GM23338 (cell line): ENCODE measurements at regions not wholly inside any gene's neighbourhood (a gene's known extent, or its start where the extent isn't known, plus 50 kb on each side); places are given as distances from the start of the nearest gene placed in this dataset.

Experiments
- ATAC-seq: fragments of 200-7000 bp; cut with Tn5 transposase; 3 replicates; pipeline ENCODE4 v1.9.1; 2020
- DNase-seq: peaks from one replicate; pipeline ENCODE4 v3.0.0-alpha.2; 2015; ENCODE audit warnings: low spot score
- H2AFZ ChIP-seq: fragments of 200-600 bp; sonication (generic); 2 replicates; pipeline ENCODE4 v1.8.0; 2016; ENCODE audit warnings: antibody characterized with exemption, mild to moderate bottlenecking, moderate library complexity
- H3F3A ChIP-seq: fragments of 200-600 bp; sonication (generic); replicated peaks from 2 replicates; pipeline ENCODE4 v1.8.0; 2017; ENCODE audit warnings: antibody characterized with exemption, mixed run types, low read depth
- H3K27ac ChIP-seq: fragments of 200-600 bp; sonication (generic); 2 replicates; pipeline ENCODE4 v1.6.1; 2016; ENCODE audit warnings: low read depth
- H3K27me3 ChIP-seq: fragments of 200-600 bp; sonication (generic); 2 replicates; pipeline ENCODE4 v1.8.0; 2016; ENCODE audit warnings: mild to moderate bottlenecking, mixed run types, moderate library complexity; ENCODE audit not compliant: insufficient read depth
- H3K36me3 ChIP-seq: fragments of 200-600 bp; sonication (generic); 2 replicates; pipeline ENCODE4 v1.8.0; 2016; ENCODE audit warnings: mild to moderate bottlenecking; ENCODE audit not compliant: insufficient read depth
- H3K4me1 ChIP-seq: fragments of 200-600 bp; sonication (generic); 2 replicates; pipeline ENCODE4 v1.8.0; 2016; ENCODE audit warnings: mild to moderate bottlenecking, moderate library complexity; ENCODE audit not compliant: insufficient read depth
- H3K4me2 ChIP-seq: fragments of 200-600 bp; sonication (generic); 2 replicates; pipeline ENCODE4 v1.7.1; 2017; ENCODE audit warnings: mixed run types
- H3K4me3 ChIP-seq: fragments of 200-600 bp; sonication (generic); 2 replicates; pipeline ENCODE4 v1.6.1; 2016; ENCODE audit warnings: mixed run types
- H3K79me2 ChIP-seq: fragments of 200-600 bp; sonication (generic); replicated peaks from 2 replicates; pipeline ENCODE4 v1.8.0; 2017; ENCODE audit warnings: mild to moderate bottlenecking; ENCODE audit not compliant: insufficient read depth
- H3K9me2 ChIP-seq: fragments of 200-600 bp; sonication (generic); 2 replicates; pipeline ENCODE4 v1.8.0; 2017; ENCODE audit not compliant: insufficient read depth
- H4K20me1 ChIP-seq: fragments of 200-600 bp; sonication (generic); replicated peaks from 2 replicates; pipeline ENCODE4 v1.8.0; 2017; ENCODE audit warnings: mild to moderate bottlenecking; ENCODE audit not compliant: insufficient read depth
- H3K27ac Mint-ChIP-seq: 2 replicates; pipeline ENCODE4 v1.8.0; 2020; ENCODE audit warnings: inconsistent platforms, mild to moderate bottlenecking, moderate library complexity, mixed read lengths
- H3K27me3 Mint-ChIP-seq: 3 replicates; pipeline ENCODE4 v1.8.0; 2022; ENCODE audit warnings: low read depth, mild to moderate bottlenecking, moderate library complexity, mixed read lengths, inconsistent platforms; ENCODE audit not compliant: insufficient read depth, poor library complexity
- H3K36me3 Mint-ChIP-seq: 3 replicates; pipeline ENCODE4 v1.8.0; 2021; ENCODE audit warnings: low read depth, mild to moderate bottlenecking, inconsistent platforms, moderate library complexity, mixed read lengths
- H3K4me1 Mint-ChIP-seq: 3 replicates; pipeline ENCODE4 v1.8.0; 2020; ENCODE audit warnings: mild to moderate bottlenecking, inconsistent platforms, mixed read lengths
- H3K4me3 Mint-ChIP-seq: 3 replicates; pipeline ENCODE4 v1.8.0; 2021; ENCODE audit warnings: moderate library complexity, mild to moderate bottlenecking, inconsistent platforms, mixed read lengths
- H3K9me3 Mint-ChIP-seq: 3 replicates; pipeline ENCODE4 v1.8.0; 2020; ENCODE audit warnings: moderate library complexity, mild to moderate bottlenecking, inconsistent platforms, mixed read lengths
- EZH2phosphoT487 ChIP-seq: fragments of 200-600 bp; sonication (generic); IDR thresholded peaks from one replicate; pipeline ENCODE4 v1.8.1; 2018; ENCODE audit warnings: antibody characterized with exemption; ENCODE audit not compliant: unreplicated experiment
- JUNB ChIP-seq: IDR thresholded peaks from one replicate; pipeline ENCODE4 v1.6.1; 2016; ENCODE audit warnings: antibody characterized with exemption; ENCODE audit not compliant: unreplicated experiment
- NANOG ChIP-seq: IDR thresholded peaks from 2 replicates; pipeline ENCODE4 v1.6.1; 2016; ENCODE audit warnings: antibody characterized with exemption, borderline replicate concordance
- POLR2AphosphoS5 ChIP-seq: IDR thresholded peaks from 2 replicates; pipeline ENCODE4 v1.6.1; 2016; ENCODE audit warnings: antibody characterized with exemption, low read depth
- STAT1 ChIP-seq: IDR thresholded peaks from one replicate; pipeline ENCODE4 v1.6.1; 2016; ENCODE audit warnings: antibody characterized with exemption; ENCODE audit not compliant: unreplicated experiment
- ZNF114 ChIP-seq: fragments of 250-450 bp; sonication (Bioruptor Pico); IDR thresholded peaks from 2 replicates; pipeline ENCODE4 v1.5.0; 2020; ENCODE audit warnings: mild to moderate bottlenecking, moderate library complexity
- ZNF331 ChIP-seq: fragments of 250-450 bp; sonication (Bioruptor Pico); IDR thresholded peaks from 2 replicates; pipeline ENCODE4 v1.5.0; 2020; ENCODE audit warnings: low read depth, mild to moderate bottlenecking, moderate library complexity
- TF ChIP-seq, protein P1 (sequence below), 2 experiments: fragments of 200-600 bp in 1 of 2; sonication (generic) in 1 of 2; conservative IDR thresholded peaks; 2 replicates each; pipeline versions ENCODE4 v1.5.1 to v1.6.1; 2016 to 2017; ENCODE audit warnings: antibody characterized with exemption in 2 of 2, low read depth in 2 of 2, mild to moderate bottlenecking in 2 of 2, moderate library complexity in 1 of 2
- TF ChIP-seq, protein P2 (sequence below): fragments of 250-450 bp; sonication (Bioruptor Pico); IDR thresholded peaks from 2 replicates; pipeline ENCODE4 v1.5.0; 2020; ENCODE audit warnings: mild to moderate bottlenecking, moderate library complexity

DNA sequence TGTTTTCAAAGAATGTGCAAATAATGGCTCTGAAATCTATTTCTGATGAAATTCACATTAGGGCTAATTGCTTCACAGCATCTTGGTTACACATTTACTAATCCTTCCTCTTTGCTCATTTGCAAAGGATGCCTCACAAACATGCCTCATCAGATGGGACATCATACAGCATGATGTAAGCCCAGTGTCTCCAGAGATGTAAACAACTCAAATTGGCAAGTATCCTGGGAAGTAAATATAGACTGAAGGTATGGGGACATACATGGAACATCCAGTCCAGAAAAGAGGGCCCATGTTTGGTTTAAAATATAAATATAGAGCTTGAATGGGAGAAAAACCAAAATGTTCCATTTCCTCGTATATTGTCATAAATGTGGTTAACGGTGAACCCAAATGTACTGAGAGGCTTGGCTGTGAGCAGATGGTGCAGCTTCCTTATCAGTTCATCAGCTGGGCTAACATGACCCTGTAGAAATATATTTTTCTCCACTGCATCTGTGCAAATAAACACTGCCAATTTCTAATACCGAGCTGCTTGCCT lies 142.9 kb upstream of the NUDT7 start:
- DNase-seq (no peak), ATAC-seq (no peak)
- H3K27me3 ChIP-seq = no peaks in the 10 kb centered on the region
- H2AFZ ChIP-seq = no peak overlapping the region; the same call in 1 of the 2 replicates
- H4K20me1 ChIP-seq = no peaks in the 10 kb centered on the region
- H3K4me3 Mint-ChIP-seq = no peak overlapping the region
- no peak overlapping the region for H3K4me3 ChIP-seq
- no peaks in the 10 kb centered on the region for H3K79me2 ChIP-seq
- H3F3A ChIP-seq = no peaks in the 10 kb centered on the region
- H3K4me2 ChIP-seq = no peak overlapping the region
- H3K36me3 ChIP-seq = no peaks in the 10 kb centered on the region
- H3K9me3 Mint-ChIP-seq = peaks cover 5% of the 10 kb centered on the region; the same call in 1 of the 3 replicates
- H3K27ac ChIP-seq = no peak overlapping the region
- H3K27me3 Mint-ChIP-seq = peaks cover 3% of the 10 kb centered on the region
- H3K4me1 ChIP-seq = 0 out of 2 replicates have a peak, but pooled peaks cover 3% of the 10 kb centered on the region
- no peak overlapping the region for H3K27ac Mint-ChIP-seq
- H3K9me2 ChIP-seq = no peaks in the 10 kb centered on the region
- no peak for TF ChIP-seq ZNF331 (CRISPR knock-in tag)
- no peak for TF ChIP-seq ZNF114 (CRISPR knock-in tag)
- no peak for TF ChIP-seq JUNB
- TF ChIP-seq NANOG = no peak
- no peak for TF ChIP-seq STAT1
- TF ChIP-seq, protein P1, sequence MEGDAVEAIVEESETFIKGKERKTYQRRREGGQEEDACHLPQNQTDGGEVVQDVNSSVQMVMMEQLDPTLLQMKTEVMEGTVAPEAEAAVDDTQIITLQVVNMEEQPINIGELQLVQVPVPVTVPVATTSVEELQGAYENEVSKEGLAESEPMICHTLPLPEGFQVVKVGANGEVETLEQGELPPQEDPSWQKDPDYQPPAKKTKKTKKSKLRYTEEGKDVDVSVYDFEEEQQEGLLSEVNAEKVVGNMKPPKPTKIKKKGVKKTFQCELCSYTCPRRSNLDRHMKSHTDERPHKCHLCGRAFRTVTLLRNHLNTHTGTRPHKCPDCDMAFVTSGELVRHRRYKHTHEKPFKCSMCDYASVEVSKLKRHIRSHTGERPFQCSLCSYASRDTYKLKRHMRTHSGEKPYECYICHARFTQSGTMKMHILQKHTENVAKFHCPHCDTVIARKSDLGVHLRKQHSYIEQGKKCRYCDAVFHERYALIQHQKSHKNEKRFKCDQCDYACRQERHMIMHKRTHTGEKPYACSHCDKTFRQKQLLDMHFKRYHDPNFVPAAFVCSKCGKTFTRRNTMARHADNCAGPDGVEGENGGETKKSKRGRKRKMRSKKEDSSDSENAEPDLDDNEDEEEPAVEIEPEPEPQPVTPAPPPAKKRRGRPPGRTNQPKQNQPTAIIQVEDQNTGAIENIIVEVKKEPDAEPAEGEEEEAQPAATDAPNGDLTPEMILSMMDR (conservative IDR thresholded peaks at IDR 0.05; ENCODE audit: low read depth in 2 of 2) = no peak
- TF ChIP-seq EZH2phosphoT487 = no peak
- H3K36me3 Mint-ChIP-seq = no peaks in the 10 kb centered on the region
- peaks cover 12% of the 10 kb centered on the region for H3K4me1 Mint-ChIP-seq

DNA sequence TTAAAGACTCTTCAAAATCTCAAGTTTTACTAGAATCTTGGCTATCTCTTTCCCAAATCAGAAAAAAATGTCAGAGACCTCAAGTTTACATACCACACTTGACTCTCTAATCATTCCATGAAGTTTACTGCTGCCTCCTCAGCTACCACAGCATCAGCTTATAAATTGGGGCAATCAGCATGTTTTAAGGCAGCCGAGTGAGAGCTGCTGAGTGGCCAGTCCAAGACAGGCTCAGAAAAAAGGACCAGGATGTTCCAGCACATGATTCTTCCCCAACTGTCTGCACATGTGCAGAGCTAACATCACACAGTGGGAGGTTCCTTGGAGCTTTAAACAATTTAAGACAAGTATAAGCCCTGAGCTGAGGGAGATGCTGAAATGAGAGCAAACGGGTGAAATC lies 140.6 kb upstream of the NUDT7 start:
- no peaks in the 10 kb centered on the region for H3K36me3 Mint-ChIP-seq
- H3K4me1 ChIP-seq = 0 out of 2 replicates have a peak, but pooled peaks cover 3% of the 10 kb centered on the region
- H3K9me3 Mint-ChIP-seq = peaks cover 5% of the 10 kb centered on the region; the same call in 1 of the 3 replicates
- no peak overlapping the region for H2AFZ ChIP-seq
- no peak overlapping the region for H3K4me3 ChIP-seq
- no peaks in the 10 kb centered on the region for H3K27me3 ChIP-seq
- H3F3A ChIP-seq = no peaks in the 10 kb centered on the region
- H3K4me2 ChIP-seq = no peak overlapping the region
- no peaks in the 10 kb centered on the region for H3K9me2 ChIP-seq
- no peaks in the 10 kb centered on the region for H3K79me2 ChIP-seq
- ATAC-seq = no peak
- no peak overlapping the region for H3K27ac Mint-ChIP-seq
- no peak for DNase-seq
- H3K4me1 Mint-ChIP-seq = peaks cover 12% of the 10 kb centered on the region
- H4K20me1 ChIP-seq = no peaks in the 10 kb centered on the region
- no peak overlapping the region for H3K4me3 Mint-ChIP-seq
- peaks cover 3% of the 10 kb centered on the region for H3K27me3 Mint-ChIP-seq
- H3K36me3 ChIP-seq = no peaks in the 10 kb centered on the region
- TF ChIP-seq JUNB (no peak), ZNF331 (CRISPR knock-in tag) (no peak), EZH2phosphoT487 (no peak), STAT1 (no peak), POLR2AphosphoS5 (no peak)
- TF ChIP-seq, protein P1 (conservative IDR thresholded peaks at IDR 0.05; ENCODE audit: low read depth in 2 of 2) = no peak
- TF ChIP-seq, protein P2, sequence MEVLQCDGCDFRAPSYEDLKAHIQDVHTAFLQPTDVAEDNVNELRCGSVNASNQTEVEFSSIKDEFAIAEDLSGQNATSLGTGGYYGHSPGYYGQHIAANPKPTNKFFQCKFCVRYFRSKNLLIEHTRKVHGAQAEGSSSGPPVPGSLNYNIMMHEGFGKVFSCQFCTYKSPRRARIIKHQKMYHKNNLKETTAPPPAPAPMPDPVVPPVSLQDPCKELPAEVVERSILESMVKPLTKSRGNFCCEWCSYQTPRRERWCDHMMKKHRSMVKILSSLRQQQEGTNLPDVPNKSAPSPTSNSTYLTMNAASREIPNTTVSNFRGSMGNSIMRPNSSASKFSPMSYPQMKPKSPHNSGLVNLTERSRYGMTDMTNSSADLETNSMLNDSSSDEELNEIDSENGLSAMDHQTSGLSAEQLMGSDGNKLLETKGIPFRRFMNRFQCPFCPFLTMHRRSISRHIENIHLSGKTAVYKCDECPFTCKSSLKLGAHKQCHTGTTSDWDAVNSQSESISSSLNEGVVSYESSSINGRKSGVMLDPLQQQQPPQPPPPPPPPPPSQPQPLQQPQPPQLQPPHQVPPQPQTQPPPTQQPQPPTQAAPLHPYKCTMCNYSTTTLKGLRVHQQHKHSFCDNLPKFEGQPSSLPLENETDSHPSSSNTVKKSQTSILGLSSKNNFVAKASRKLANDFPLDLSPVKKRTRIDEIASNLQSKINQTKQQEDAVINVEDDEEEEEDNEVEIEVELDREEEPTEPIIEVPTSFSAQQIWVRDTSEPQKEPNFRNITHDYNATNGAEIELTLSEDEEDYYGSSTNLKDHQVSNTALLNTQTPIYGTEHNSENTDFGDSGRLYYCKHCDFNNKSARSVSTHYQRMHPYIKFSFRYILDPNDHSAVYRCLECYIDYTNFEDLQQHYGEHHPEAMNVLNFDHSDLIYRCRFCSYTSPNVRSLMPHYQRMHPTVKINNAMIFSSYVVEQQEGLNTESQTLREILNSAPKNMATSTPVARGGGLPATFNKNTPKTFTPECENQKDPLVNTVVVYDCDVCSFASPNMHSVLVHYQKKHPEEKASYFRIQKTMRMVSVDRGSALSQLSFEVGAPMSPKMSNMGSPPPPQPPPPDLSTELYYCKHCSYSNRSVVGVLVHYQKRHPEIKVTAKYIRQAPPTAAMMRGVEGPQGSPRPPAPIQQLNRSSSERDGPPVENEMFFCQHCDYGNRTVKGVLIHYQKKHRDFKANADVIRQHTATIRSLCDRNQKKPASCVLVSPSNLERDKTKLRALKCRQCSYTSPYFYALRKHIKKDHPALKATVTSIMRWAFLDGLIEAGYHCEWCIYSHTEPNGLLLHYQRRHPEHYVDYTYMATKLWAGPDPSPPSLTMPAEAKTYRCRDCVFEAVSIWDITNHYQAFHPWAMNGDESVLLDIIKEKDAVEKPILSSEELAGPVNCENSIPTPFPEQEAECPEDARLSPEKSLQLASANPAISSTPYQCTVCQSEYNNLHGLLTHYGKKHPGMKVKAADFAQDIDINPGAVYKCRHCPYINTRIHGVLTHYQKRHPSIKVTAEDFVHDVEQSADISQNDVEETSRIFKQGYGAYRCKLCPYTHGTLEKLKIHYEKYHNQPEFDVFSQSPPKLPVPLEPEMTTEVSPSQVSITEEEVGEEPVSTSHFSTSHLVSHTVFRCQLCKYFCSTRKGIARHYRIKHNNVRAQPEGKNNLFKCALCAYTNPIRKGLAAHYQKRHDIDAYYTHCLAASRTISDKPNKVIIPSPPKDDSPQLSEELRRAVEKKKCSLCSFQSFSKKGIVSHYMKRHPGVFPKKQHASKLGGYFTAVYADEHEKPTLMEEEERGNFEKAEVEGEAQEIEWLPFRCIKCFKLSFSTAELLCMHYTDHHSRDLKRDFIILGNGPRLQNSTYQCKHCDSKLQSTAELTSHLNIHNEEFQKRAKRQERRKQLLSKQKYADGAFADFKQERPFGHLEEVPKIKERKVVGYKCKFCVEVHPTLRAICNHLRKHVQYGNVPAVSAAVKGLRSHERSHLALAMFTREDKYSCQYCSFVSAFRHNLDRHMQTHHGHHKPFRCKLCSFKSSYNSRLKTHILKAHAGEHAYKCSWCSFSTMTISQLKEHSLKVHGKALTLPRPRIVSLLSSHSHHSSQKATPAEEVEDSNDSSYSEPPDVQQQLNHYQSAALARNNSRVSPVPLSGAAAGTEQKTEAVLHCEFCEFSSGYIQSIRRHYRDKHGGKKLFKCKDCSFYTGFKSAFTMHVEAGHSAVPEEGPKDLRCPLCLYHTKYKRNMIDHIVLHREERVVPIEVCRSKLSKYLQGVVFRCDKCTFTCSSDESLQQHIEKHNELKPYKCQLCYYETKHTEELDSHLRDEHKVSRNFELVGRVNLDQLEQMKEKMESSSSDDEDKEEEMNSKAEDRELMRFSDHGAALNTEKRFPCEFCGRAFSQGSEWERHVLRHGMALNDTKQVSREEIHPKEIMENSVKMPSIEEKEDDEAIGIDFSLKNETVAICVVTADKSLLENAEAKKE (CRISPR knock-in tag) = no peak
- H3K27ac ChIP-seq = no peak overlapping the region
